Duodenal mucosa (tissue), 2 donors: ENCODE measurements at regions not wholly inside any gene's neighbourhood (a gene's known extent, or its start where the extent isn't known, plus 50 kb on each side); places are given as distances from the start of the nearest gene placed in this dataset.
"Not testable (repeated sequence)": the region's sequence is repeated elsewhere in the genome, so short reads cannot be mapped to it uniquely, and the experiment has no call there.

Source experiments
- H3K27ac ChIP-seq: one replicate; pipeline ENCODE4 v1.7.0; 2013; ENCODE audit warnings: low read depth, low read length
- H3K27me3 ChIP-seq, 2 donors: one replicate each; pipeline ENCODE4 v1.7.0; 2013; ENCODE audit warnings: low read length in 2 of 2, control low read depth in 1 of 2; ENCODE audit not compliant: insufficient read depth in 2 of 2, control insufficient read depth in 1 of 2
- H3K36me3 ChIP-seq, 2 donors: one replicate each; pipeline ENCODE4 v1.7.0; 2013; ENCODE audit warnings: low read length in 2 of 2, control low read depth in 1 of 2; ENCODE audit not compliant: insufficient read depth in 2 of 2, control insufficient read depth in 1 of 2
- H3K4me1 ChIP-seq, 2 donors: one replicate each; pipeline ENCODE4 v1.7.0; 2013; ENCODE audit warnings: low read length in 2 of 2, control low read depth in 1 of 2; ENCODE audit not compliant: insufficient read depth in 2 of 2, control insufficient read depth in 1 of 2
- H3K4me3 ChIP-seq, 2 donors: one replicate each; pipeline ENCODE4 v1.7.0; 2013; ENCODE audit warnings: low read length in 2 of 2, low read depth in 1 of 2
- H3K9ac ChIP-seq, 2 donors: one replicate each; pipeline ENCODE4 v1.7.0; 2013; ENCODE audit warnings: low read length in 2 of 2, low read depth in 1 of 2
- H3K9me3 ChIP-seq, 2 donors: one replicate each; pipeline ENCODE4 v1.7.0; 2013; ENCODE audit warnings: low read length in 2 of 2, control low read depth in 1 of 2; ENCODE audit not compliant: control insufficient read depth in 1 of 2

- Histone ChIP-seq H3K9me3 (no peaks in the 10 kb centered on the region), H3K9ac (no peak overlapping the region), H3K4me3 (no peak overlapping the region), H3K36me3 (no peaks in the 10 kb centered on the region), H3K4me1 (no peaks in the 10 kb centered on the region), H3K27ac (no peak overlapping the region), H3K27me3 (no peaks in the 10 kb centered on the region)
Observed at GRCh38 chr7:45259227-45259596, 101.6 kb downstream of the RAMP3 start.

DNA sequence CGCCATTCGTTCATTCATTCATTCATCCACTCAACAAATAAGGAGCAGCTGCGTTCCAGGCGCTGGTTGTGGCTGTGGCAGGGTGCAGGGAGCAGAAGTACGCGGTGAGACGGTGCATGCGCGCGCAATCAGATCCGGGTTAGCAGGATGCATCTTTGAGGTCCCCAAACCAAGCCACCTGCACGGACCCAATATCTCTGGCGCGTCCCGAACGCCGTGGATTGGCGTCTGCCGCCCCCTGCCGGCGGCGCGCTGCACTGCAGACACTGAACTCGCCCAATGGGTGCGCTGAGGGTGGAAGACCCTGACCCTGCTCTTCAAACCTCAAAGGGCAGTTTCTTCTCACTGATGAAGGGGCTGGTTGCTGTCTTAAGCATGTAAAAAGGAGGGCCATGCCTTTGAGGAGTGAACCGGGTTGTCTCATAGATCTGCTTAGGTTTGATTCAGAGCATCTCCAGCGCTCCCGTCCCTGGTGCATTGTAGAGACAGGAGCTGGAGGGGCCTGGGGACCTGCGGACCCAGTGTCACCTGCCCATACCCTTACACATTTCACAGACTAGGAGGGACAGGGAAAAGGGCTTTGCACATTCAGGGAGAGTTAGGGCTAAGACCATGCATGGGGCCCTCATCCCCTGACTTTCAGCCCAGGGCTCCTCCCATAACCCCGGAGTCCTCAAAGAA, 102.5 kb downstream of the RAMP3 start:
- Histone ChIP-seq H3K9me3 (no peaks in the 10 kb centered on the region), H3K27me3 (no peaks in the 10 kb centered on the region), H3K9ac (no peak overlapping the region), H3K4me3 (no peak overlapping the region), H3K36me3 (no peaks in the 10 kb centered on the region), H3K27ac (no peak overlapping the region), H3K4me1 (no peaks in the 10 kb centered on the region)

DNA sequence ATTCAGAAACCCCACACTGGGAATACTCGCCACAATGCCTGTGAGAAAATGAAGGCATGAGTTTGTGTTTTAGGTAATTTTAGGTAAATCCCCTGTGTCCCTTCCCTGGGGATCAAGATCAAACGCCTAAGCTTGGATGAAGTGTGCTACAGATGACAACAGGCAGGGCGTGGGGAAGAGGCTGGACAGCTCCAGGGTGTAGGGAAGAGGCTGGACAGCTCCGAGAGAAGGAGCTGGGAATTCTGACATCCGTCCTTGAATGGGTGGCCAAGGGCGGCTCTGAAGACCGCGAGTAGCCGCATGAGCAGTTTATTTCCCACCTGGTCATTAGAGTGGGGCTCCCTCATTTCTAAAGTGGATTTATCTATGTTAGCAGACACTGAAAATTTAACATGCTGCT, 109.7 kb downstream of the RAMP3 start:
- H3K4me3 ChIP-seq, result no peak overlapping the region
- H3K4me1 ChIP-seq, result no peaks in the 10 kb centered on the region
- no peaks in the 10 kb centered on the region for H3K9me3 ChIP-seq
- no peak overlapping the region for H3K27ac ChIP-seq
- no peaks in the 10 kb centered on the region for H3K36me3 ChIP-seq
- H3K9ac ChIP-seq, result no peak overlapping the region
- no peaks in the 10 kb centered on the region for H3K27me3 ChIP-seq

DNA sequence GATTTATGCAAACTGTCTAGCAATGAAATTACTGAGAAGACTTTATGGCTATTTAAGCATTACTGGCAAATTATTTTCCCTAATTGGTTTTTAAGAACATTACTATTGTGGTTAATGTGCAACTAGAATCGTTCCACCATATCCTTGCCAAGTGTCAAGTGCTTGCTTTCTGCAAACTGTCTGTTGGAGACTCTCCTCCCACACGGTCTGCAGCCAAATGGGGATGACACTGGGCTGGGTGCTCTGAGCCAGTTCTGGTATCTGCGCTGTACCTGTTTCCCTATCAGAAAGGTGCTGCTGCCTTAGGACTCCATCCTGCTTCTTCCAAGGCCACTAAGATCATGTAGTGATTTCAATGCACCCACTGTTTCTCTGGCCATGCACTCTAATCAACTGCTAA, 110.4 kb downstream of the RAMP3 start:
- no peak overlapping the region for H3K4me3 ChIP-seq

DNA sequence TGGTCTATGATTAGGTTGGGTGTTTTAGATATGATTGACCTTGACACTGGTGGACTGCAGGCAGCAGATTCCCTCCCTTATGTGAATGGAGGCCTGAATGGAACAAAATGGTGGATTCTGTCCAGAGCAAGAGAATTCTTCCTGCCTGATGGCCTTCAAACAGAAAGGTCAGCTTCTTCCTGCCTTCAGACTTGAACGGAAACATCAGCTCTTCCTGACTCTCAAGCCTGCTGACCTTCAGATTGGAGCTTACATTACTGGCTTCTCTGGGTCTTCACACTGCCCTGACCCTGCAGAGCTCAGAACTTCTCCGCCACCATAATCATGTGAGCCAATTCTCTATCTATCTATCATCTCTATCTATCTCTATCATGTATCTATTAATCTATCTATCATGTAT, 111.6 kb downstream of the RAMP3 start:
- H3K9ac ChIP-seq, result no peak overlapping the region
- H3K4me1 ChIP-seq, result no peaks in the 10 kb centered on the region
- H3K27me3 ChIP-seq, result no peaks in the 10 kb centered on the region
- no peak overlapping the region for H3K4me3 ChIP-seq
- no peaks in the 10 kb centered on the region for H3K36me3 ChIP-seq
- no peak overlapping the region for H3K27ac ChIP-seq
- H3K9me3 ChIP-seq, result no peaks in the 10 kb centered on the region

More for the DNA sequence above, 110.4 kb downstream of the RAMP3 start:
- Histone ChIP-seq H3K9me3 (no peaks in the 10 kb centered on the region), H3K4me1 (no peaks in the 10 kb centered on the region), H3K36me3 (no peaks in the 10 kb centered on the region), H3K27ac (no peak overlapping the region), H3K9ac (no peak overlapping the region), H3K27me3 (no peaks in the 10 kb centered on the region)

- Histone ChIP-seq H3K9me3 (no peaks in the 10 kb centered on the region), H3K4me1 (no peaks in the 10 kb centered on the region), H3K9ac (no peak overlapping the region), H3K27ac (no peak overlapping the region), H3K27me3 (peaks cover 0 to 7% of the 10 kb centered on the region in 2 donors), H3K36me3 (no peaks in the 10 kb centered on the region), H3K4me3 (no peak overlapping the region)
Observed at GRCh38 chr7:45278763-45279398, 121.3 kb downstream of the RAMP3 start.

GRCh38 chr7:45289611-45290010, 132.0 kb downstream of the RAMP3 start:
- not testable (repeated sequence) for H3K4me1 ChIP-seq, H3K9ac ChIP-seq, H3K4me3 ChIP-seq, H3K36me3 ChIP-seq, H3K27ac ChIP-seq, H3K27me3 ChIP-seq
- peaks cover 0 to 17% of the 10 kb centered on the region in 2 donors for H3K9me3 ChIP-seq

- Histone ChIP-seq H3K27ac (no peak overlapping the region), H3K36me3 (no peaks in the 10 kb centered on the region), H3K4me3 (no peak overlapping the region), H3K4me1 (no peaks in the 10 kb centered on the region), H3K9ac (no peak overlapping the region), H3K27me3 (no peaks in the 10 kb centered on the region), H3K9me3 (peaks cover 0 to 17% of the 10 kb centered on the region in 2 donors)
Observed at GRCh38 chr7:45290880-45291279, 133.3 kb downstream of the RAMP3 start.

DNA sequence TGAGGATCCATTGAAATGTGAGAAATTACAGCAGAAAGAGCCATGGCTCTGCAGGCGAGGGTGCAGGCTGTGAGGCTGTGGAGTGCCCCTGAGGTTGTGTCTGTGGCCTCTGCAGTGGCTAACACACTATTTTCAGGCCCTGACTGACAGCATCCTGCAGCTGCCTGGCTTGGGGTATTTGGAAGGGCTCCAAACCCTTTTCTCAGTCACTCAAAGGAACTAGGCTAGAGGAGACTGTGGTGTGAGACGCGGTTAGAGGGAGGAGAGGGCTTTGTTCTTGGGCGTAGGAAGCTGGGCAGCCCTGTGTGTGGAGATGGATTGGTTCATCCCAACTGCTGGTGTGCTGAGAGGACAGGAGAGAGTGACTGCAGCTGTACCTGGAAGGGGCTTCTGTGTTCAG, 134.9 kb downstream of the RAMP3 start:
- Histone ChIP-seq H3K36me3 (no peaks in the 10 kb centered on the region), H3K9me3 (peaks cover 0 to 17% of the 10 kb centered on the region in 2 donors), H3K9ac (no peak overlapping the region), H3K4me3 (no peak overlapping the region), H3K27me3 (no peaks in the 10 kb centered on the region), H3K27ac (no peak overlapping the region), H3K4me1 (no peaks in the 10 kb centered on the region)

- Histone ChIP-seq H3K27ac (no peak overlapping the region), H3K4me1 (no peaks in the 10 kb centered on the region), H3K27me3 (no peaks in the 10 kb centered on the region), H3K9ac (no peak overlapping the region), H3K36me3 (no peaks in the 10 kb centered on the region), H3K9me3 (peaks cover 0 to 9% of the 10 kb centered on the region in 2 donors), H3K4me3 (no peak overlapping the region)
Observed at GRCh38 chr7:45293295-45293942, 135.8 kb downstream of the RAMP3 start.
